HG02678 (cell line): ENCODE measurements at regions not wholly inside any gene's neighbourhood (a gene's known extent, or its start where the extent isn't known, plus 50 kb on each side); places are given as distances from the start of the nearest gene placed in this dataset.
"Not testable (repeated sequence)": the region's sequence is repeated elsewhere in the genome, so short reads cannot be mapped to it uniquely, and the experiment has no call there.

Experiments used
- ATAC-seq: cut with Tn5 transposase; IDR thresholded peaks from one replicate; pipeline ENCODE4 v1.9.1; 2021; ENCODE audit warnings: mild to moderate bottlenecking, moderate library complexity; ENCODE audit not compliant: unreplicated experiment

DNA sequence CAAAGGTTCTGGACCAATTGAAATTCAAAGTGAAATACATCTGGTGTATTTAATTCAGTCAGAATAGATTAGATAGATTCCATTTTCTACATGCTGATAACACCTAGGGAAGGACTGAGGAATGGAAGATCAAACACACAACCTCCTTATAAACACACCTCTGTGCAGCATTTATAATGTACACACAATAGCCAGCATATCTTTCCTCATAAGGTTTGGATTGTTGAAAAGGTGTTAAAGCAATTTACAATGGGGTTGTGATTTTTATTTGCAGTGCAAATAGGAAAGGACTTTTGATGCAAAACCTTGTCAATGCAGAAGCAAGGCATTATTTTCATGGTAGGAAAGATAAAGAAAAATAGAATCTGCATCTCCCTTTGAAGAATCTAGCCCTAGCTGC, 448.9 kb upstream of the KCNMB2 start:
- no peak for ATAC-seq

- no peak for ATAC-seq
These were observed 447.3 kb upstream of the KCNMB2 start for GRCh38 chr3:178088963-178089362.

DNA sequence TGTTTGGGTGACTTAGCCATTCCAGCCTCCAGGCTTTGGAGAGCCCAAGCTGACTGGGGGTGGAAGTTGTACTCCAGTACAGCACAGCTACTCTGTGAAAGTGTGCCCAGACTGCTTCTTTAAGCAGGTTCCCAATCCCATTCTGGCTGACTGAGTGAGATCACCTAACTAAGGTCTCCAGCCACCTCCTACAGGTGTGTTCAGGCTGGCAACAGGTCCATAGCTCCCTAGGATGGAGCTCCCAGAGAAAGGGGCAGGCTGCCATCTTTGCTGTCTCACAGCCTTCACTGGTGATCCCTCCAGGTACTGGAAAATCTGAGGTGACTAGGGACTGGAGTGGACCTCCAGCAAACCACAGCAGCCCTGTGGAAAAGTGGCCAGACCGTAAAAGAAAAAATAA, 445.3 kb upstream of the KCNMB2 start:
- no peak for ATAC-seq

DNA sequence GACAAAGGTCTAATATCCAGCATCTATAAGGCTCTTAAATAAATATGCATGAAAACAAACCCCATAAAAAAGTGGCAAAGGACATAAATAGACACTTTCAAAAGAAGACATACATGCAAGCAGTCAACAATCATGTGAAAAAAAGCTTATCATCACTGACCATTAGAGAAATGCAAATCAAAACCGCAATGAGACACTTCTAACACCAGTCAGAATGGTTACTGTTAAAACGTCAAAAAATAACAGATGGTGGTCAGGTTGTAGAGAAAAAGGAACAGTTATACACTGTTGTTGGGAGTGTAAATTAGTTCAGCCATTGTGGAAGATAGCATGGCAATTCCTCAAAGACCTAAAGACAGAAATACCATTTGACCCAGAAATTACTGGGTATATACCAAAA, 440.7 kb upstream of the KCNMB2 start:
- no peak for ATAC-seq

DNA sequence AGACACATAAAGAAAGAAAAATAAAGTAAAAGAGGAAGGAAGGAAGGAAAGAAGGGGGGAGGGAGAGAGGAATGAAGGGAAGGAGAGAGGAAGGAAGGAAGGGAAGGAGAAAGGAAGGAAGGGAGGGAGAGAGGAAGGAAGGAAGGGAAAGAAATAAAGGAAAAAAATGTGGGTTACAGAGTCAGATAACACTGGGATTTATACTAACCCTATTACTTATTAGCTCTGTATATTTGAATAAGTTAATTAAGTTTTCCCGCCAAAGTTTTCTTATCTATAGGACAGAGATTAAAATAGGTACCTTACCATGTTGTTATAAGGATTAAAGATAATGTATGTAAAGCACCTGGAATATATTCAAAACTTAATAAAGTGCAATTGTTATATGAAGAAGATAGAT, 439.3 kb upstream of the KCNMB2 start:
- ATAC-seq = no peak

GRCh38 chr3:178097576-178097975, 438.7 kb upstream of the KCNMB2 start:
- no peak for ATAC-seq

DNA sequence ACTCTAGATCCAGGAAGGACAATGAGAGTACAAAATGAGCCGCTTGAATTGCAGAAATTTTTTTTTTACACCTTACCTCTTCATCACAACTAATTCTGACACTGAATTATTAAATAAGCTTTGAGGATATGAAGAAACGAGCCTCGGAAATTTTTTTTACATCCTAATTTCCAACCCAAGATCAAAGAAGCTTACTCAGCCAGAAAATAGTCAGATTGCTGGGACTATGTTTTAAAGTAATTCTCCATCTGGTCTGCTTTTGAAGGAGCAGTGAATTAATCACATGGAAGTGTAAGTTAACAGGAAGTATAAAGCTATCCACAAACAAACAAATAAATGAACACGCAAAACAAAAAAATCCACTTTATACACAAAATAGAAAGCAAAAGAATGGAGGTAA, 437.0 kb upstream of the KCNMB2 start:
- ATAC-seq = no peak

DNA sequence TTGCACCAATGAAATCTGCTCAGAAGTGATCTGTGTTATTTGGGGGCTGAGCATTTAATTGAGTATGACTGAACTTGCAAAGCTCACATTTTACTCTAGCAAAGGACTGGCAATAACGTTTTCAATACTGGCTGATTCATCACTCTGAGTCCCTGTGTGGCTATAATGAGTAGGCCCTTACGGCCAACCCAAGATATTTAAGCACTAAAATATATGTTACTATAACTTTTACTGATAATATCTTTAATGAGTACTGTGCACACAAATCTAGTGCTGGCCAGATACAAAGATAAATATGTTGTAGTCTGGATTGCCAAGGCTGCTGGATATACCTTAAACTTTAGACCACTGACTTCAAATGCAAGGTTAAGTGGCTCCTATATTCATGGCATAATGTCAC, 436.4 kb upstream of the KCNMB2 start:
- no peak for ATAC-seq

GRCh38 chr3:178100908-178101307, 435.3 kb upstream of the KCNMB2 start:
- ATAC-seq = no peak

GRCh38 chr3:178103140-178103539, 433.1 kb upstream of the KCNMB2 start:
- no peak for ATAC-seq

DNA sequence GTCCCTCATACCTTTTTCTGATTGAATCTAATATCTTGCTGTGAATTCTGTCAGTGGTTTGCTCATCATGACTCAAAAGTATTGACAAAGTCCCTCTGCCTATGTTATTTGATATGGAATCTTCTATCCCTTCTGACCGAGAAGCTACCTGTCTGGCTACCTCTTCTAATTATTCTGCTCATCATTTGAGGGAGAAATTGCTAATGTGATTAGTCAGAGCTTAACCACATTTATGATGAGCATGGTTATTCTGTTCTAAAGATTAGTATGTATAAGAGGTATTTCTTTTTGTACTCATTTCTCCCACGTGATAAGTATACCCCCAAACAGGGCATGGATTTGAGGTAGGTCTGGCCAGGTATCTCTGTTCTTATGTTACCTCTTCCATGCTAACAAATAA, 428.4 kb upstream of the KCNMB2 start:
- no peak for ATAC-seq

DNA sequence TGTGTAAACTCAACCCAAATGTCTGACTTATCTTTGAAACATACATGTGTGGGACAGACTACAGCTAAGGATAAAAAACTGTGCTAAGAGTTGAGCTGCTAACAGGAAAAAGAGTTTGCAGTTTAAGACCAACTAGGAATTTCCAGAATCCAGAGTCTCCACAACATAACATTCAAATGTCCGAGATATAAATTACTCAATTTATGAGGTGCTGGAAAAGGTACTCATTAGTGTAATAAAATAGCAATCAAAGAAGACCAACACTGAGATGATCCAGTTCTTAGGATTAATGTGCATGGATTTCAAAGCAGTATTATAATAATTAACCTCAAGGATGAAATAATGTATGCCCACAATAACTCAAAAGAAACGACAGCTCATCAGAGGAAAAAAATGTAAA, 426.5 kb upstream of the KCNMB2 start:
- ATAC-seq = no peak

DNA sequence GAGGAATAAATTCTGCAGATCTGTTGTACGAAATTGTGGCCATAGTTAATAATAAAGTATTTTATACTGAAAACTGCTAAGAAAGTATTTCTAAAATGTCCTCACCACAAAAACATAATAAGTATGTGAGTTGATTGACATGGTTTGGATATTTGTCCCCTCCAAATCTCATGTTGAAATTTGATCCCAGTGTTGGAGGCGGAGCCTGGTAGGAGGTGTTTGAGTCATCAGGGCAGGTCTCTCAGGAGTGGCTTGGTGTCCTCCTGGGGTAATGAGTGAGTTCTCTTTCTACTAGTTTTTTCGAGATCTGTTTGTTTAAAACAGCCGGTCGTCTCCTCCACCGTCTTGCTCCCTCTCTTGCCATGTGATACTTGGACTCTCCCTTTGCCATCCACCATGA, 424.1 kb upstream of the KCNMB2 start:
- no peak for ATAC-seq

GRCh38 chr3:178112552-178112951, 423.7 kb upstream of the KCNMB2 start:
- not testable (repeated sequence) for ATAC-seq

GRCh38 chr3:178117641-178118040, 418.6 kb upstream of the KCNMB2 start:
- no peak for ATAC-seq

GRCh38 chr3:178119608-178120295, 416.5 kb upstream of the KCNMB2 start:
- not testable (repeated sequence) for ATAC-seq

GRCh38 chr3:178120367-178120766, 415.9 kb upstream of the KCNMB2 start:
- no peak for ATAC-seq

DNA sequence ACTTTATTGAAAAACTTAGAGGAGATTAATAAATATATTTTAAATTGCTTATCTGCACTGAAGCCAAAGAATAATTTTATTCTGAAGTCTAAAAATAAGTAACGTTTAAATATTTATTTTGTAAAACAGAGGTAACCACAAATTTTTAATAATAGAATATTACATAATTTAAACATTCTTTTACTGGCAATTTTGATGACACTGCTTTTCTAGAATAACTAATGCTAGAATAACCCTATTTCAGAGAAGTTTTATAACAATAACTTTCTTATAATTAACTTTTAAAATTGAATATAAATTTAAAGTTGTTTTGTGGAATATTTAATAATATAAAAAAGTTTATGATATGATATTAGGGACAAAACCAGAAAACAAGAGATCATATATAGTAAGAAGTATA, 409.6 kb upstream of the KCNMB2 start:
- no peak for ATAC-seq

DNA sequence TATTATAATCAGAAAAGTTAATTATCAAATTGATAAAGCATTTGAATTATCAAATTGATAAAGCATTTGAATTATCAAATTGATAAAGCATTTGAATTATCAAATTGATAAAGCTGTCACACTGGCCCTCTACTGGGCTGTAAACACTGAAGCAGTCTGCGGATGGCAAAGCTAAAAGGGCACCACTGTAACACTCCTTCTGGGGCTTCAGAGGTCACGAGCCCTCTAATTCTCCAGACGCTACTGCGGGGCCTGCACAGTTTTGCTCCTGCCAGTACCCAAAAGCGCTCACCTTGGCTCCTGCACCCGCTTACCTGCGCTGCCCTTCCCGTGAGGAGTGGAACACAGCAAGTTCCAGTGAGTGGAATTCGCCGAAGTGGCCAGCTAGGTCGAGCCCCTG, 409.0 kb upstream of the KCNMB2 start:
- ATAC-seq = no peak

DNA sequence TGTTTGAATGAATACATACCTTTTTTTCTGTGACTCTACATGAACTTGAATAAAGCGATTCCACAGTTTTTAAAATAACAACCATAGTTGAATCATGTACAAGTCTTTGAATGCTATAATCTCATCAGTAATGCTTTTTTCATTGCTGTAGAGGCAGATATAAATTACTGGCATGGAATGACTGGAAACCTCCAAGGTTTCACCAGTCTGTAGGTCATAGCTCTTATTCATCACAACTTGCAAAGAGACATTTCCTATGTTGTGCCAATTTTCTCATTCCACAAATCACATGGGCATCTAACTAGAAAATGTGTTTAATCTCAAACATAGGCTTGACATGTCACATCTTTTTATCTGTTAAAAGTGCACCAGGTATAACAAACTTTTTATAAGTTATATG, 407.1 kb upstream of the KCNMB2 start:
- ATAC-seq = no peak

- ATAC-seq = no peak
These were observed 404.4 kb upstream of the KCNMB2 start for GRCh38 chr3:178131801-178132200.

DNA sequence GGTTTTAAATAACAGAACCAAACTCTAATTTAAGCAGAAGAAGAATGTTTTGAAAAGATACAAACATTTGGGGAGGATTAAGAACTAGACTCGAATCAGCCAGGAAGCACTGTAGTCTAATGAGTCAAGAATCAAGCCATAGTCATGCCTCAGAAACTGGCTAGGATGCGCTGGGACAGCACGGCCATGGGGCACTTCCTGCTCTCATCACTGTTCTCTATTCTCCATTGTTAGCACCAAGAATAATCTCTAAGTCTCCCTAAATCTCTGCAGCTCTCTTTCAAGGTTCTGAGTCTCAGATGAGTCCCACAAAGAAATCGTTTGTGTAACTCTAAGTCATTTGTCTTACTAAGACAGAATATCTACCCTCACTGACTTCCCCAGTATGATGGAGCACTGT, 399.0 kb upstream of the KCNMB2 start:
- ATAC-seq = no peak

DNA sequence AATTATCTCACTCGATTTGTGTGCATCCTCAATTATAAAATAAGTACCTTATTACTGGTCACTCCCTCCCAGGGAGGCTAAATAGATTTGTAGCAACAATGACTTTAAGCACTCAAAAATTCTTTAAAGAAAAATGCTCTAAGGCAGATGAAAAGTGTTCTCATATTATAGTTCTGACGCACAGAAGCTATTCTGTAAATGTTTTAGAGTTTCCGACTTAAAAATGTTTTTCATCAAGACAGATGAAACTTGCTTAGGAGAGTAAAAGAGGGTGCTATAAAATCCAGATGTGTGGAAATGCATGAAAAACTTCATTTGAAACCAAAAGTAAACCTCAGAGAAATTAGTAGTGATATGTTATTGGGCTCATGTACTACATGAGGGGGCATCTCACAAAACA, 398.4 kb upstream of the KCNMB2 start:
- ATAC-seq = no peak
